A172 (cell line): ENCODE measurements at regions not wholly inside any gene's neighbourhood (a gene's known extent, or its start where the extent isn't known, plus 50 kb on each side); places are given as distances from the start of the nearest gene placed in this dataset.

ENCODE experiments used
- DNase-seq: peaks from one replicate; pipeline ENCODE4 v3.0.0-alpha.2; 2015; ENCODE audit warnings: low spot score

DNA sequence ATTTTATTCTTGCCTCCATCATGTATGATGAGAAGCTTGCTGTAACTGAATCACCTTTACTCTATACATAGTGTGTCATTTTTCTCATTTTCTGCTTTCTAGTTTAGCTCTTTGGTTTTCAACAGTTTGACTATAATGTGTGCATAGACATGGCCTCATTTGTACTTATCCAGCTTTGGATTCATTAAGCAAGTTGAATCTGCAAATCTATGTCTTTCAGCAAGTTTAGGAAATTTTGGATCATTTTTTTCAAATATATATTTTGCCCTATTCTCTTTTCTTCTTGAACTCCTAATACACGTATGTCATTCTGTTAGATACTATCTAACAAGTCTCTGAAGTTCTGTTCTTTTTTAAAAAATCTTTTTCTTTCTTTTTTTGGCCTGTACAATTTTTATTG, 57.8 kb downstream of the PRLHR start:
- no peak for DNase-seq

DNA sequence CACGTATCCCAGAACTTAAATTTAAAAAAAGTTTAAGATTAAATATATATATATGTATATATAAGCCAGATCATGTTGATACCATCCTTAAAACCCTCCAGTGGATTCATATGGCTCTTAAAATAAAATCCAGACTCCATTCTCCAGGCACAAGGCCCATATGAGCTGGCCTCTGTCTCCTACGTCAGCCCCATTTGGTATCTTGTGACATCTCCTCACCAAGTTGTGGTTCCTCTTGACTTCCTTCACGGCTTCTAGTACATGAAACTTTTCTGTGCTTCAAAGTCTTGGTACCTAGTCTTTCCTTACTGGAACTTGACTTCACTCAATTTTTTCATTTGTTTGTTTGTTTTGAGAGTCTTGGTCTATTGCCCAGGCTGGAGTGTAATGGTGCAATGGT, 61.3 kb downstream of the PRLHR start:
- DNase-seq: no peak

- peak; percentile 10 for DNase-seq
These were observed 64.2 kb downstream of the PRLHR start for GRCh38 chr10:118531105-118531852.

DNA sequence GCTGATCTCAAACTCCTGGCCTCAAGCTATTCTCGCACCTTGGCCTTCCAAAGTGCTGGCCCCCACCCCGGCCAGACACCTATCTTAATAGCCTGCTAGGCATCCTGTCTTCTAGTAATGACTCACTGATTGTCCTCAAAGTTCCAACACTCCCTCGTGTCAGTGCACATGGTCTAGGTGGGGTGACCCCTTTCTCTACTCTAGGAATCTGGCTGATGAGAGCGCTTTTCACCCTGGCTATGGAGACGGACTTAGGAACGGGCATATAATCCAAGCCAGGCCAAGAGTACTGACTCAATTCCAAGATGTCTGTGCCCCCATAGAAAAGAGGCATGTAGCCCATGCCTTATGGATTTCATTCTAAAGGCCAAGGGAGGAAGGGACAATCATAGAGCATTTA, 67.0 kb downstream of the PRLHR start:
- DNase-seq: no peak

DNA sequence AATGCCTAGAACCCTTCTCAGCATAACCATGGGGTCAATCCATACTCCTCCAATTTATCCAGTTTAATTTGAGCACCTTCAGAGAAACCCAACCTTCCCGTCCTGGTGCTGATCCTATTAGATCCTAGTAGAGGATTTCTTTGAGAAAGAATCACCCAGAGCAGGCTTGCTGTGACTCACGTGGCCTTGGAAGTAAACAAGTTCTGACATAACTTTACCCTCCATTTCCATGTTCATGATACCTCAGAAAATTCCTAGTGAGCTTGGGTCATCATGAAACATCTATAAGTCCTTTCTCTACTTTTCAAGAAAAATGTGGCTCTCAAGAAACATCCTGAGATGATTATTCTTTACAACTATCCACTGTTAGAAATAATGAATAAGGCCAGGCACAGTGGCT, 71.7 kb downstream of the PRLHR start:
- no peak for DNase-seq

DNA sequence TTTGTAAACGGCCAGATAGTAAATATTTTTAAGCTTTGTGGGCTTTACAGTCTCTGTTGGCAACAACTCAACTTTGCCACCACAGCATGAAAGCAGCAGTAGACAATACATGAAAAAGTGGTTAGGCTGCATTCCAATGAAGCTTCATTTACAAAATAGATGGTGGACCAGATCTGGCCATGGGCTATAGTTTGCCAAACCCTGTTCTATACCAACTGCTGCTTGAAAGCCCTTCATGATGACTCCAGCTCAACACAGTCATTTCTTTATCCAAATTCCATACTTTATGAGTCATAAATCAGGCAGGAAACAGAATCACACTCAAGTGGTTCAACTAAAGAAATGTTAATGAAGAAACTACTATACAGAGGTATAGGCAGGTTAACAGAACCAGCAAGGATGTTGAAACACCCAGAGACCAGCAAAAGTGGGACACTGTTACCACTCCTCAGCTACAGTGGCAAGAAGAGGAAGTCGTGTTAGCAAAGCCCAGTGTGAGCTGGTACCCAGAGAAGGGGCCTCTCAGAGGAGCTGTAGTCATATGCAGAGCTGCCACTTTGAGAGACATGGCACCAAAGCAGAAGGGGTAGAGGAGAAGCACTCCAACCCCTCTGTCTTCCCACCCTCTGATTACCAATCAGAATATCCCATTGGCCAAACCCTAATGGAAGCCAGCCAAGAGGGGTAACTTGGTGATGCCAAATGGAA, 72.5 kb downstream of the PRLHR start:
- DNase-seq: peak; percentile 76

DNA sequence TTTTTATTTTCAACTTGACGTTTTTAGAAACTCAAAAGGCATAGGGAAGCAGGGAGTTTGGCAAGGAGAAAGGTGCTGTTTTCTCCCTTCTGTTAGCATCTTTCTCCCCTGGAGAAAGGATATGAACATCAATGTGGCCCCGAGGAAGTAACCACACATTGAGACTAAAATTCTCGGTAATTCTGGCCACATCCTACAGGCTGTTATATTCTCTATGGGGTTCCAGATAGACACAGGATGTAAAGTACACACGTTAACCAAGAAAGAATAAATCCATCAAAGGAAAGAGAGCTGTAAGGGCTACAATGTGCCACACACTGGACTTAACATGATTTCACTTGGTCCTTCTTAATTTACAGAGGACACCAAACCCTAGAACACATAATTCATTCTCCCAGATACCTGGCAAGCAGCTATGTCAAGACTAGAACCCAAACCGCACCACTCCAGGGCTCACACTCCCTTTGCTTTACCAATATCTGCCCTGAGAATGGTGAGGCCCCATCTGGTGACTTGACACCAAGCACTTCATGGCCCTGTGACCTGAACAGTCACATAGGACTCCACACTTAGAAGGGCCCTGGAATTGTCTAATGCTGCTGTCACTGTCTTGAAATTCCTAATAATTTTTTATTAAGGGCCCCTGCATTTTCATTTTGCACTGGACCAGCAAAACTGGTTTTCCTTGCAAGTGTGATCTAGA, 73.9 kb downstream of the PRLHR start:
- DNase-seq: no peak

- DNase-seq: no peak
These were observed 75.2 kb downstream of the PRLHR start for GRCh38 chr10:118520116-118520742.

- DNase-seq: no peak
These were observed 77.4 kb downstream of the PRLHR start for GRCh38 chr10:118518095-118518494.

DNA sequence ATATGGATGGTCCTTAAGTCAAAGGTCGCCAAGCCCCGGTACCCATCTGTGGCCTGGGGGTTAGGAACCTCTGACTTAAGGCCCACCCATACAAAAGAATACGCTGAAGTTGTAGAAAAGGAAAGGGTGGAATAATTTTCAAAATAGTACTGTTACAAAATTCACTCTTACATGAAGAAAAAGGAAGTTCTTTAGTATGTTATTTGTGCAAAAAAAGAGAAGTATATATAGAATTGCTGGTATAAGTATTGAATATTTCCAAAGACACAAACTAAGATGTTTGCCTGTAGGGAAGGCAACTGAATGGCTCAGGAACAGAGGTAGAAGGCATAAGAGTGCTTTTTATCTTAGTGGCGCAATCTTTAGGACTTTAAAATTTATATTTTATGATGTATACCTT, 78.7 kb downstream of the PRLHR start:
- DNase-seq: no peak

DNA sequence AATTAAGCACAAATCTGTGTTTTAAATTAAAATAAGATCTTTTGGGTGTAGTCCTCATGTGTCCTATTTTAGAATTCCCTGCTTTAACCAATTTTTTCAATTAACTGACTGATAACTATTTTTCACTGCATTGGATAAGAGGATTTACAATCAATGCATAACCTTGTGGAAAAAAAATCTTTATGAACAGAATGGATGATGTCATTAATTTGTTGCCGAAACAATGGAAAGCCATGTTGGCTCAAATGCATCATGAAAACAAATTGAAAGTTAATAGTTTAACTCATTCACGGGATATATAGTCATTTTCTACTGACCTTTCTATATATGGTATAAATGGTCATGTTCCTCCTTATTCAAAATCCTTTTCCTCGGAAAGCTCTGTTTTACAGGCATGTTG, 82.3 kb downstream of the PRLHR start:
- no peak for DNase-seq

DNA sequence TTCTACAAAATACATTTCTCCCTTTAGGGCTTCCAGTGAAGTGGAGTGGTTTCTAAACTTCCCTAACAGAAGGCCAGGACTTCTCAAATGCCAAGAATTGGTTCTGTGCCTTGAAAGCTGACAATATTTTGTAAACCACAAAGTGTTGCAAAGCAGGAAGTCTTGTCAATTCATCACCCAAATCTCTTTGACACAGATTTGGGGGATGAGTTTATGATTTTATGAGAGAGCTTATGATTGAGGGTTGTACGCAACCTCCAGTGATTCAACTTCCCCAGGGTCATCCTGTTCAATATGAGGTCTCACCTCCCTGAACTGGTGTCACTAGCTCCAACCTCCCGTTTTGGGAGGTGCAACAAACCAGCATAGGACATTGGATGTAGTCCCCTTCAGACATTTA, 83.7 kb downstream of the PRLHR start:
- DNase-seq: no peak

DNA sequence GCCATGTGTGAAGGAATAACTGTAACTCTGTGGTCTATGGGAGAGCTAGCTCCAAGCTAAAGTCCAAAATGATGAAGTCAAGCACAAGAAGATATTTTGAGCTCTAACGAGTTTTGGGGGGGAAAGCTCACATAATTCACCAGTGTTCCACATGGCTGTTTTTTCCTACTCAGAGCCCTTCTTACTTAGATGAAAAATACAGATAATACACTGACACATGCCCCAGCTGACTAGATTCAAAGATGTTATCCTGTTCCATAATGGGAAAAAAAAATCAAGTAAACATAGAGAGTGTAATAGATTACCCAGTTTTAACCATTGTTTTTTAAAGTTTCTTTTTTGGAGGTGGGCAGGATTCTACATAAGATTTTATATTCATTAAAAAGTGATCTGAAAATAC, 86.6 kb downstream of the PRLHR start:
- DNase-seq: no peak

- DNase-seq: no peak
These were observed 87.1 kb downstream of the PRLHR start for GRCh38 chr10:118508355-118508754.

DNA sequence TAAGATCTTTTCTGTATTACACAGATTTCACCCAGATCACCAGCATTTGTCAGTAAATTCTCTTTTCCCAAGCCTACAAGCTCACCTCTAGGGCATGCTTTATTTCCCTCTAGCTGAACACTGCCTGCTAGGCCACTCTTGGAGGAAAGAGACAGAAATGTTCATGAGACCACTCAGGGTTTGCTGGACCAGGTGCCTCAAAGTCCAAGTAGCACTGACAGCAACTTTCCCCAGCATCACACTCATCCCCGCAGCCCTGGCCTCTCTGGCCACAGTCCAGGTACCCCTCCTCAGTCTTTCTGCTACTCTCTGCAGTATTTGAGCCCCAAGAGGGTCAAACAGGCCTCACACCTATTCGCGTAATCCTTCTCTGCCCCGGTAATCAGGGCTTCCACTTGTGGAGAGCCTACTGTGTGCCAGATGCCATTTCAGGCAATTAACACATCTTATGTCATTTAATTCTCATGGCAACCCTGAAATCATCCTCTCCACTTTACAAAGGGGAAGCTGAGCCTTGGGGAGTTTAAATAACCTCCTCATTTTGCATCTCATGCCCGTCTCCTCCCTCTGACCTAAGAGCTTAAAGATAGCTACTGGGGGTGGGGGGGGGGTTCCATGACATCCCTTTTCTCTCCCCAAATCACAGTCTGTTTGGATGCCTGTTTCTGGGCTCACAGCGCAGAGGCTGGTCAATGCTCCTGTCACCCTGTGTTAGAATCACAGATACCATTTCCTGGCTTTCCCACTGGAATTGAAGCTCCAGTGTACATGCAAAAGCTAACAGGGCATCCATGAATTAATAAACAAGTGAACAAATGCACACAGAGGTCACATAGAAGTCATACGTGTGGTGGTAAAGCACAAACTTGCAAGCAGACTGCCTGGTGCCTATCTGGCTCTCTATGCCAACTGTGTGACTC, 88.5 kb downstream of the PRLHR start:
- no peak for DNase-seq

- DNase-seq: no peak
These were observed 90.1 kb downstream of the PRLHR start for GRCh38 chr10:118505363-118505762.

- DNase-seq: peak; percentile 90
These were observed 90.8 kb downstream of the PRLHR start for GRCh38 chr10:118504467-118505205.

DNA sequence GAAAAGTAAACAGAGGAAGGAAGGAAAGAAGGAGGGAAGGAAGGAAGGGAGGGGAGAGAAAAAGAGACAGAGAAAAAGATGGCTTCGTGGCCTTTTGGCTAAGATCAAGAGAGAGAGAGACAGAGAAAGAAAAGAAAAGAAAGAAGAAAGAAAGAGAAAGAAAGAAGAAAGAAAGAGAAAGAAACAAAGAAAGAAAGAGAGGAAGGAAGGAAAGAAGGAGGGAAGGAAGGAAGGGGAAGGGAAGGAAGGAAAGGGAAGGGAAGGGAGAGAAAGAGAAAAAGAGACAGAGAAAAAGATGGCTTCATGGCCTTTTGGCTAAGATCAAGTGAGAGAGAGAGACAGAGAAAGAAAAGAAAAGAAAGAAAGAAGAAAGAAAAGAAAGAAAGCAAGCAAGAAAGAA, 91.4 kb downstream of the PRLHR start:
- no peak for DNase-seq

DNA sequence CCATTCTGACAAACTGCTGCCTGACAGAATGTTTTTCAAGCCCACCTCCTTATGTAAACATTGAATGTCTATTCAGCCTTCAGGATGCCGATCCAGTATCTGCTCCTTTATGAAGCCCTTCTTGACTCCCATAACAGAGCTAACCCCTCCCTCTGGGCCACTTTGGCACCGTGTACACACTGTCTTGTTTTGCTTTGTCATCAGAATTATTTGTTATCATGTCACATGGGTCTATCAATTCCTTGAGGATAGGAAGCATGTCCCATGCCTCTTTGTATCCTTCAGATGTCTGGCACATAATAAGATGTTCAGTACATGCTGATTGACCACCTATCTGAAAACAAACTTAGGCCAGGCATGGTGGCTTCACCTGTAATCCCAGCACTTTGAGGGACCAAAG, 92.3 kb downstream of the PRLHR start:
- DNase-seq: no peak

DNA sequence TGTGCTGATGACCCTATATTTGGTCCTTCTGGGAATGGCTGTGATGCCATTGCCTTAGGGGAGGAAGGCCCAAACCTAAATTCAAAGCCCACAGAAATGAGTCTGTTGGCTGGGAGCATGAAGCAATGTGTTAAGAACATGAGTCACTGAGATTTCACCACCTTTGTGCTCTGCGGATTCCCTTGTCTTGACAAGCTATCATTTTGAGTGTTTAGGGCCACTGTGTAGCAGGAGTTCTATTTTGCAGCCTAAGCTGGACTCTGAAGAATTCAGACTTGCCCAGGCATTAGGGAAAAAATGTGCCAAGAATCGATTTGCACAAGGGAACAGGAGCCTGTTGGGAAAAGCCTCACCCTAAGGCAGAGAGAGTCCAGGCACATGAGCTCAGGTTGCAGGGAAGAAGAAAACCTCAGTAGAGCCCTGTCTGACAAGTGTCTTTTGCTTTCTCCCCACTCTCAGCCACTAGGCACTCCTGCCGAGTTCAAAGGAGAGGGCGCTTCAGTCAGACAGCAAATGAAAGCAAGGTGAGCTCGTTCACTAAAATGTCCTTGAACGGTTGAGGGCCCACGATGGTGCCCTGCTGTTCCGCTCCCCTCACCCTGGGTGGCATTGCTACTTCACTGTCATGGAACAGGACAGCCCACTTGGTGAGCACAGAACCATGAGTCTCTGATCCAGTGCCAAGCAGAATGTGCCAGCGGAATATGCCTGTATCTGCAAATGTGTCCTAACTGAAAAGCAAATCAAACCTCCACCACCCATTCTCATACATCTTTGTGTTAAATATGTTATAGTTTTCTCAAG, 93.6 kb downstream of the PRLHR start:
- peak; percentile 52 for DNase-seq
